Cardiac fibroblast (primary cell): ENCODE measurements at regions not wholly inside any gene's neighbourhood (a gene's known extent, or its start where the extent isn't known, plus 50 kb on each side); places are given as distances from the start of the nearest gene placed in this dataset.

Experiments used
- DNase-seq, 2 donors: peaks; one replicate each; pipeline versions ENCODE4 v3.0.0 to v3.0.0-alpha.2; 2010; ENCODE audit warnings: low read depth in 2 of 2
- H3K4me3 ChIP-seq, 2 donors: replicated peaks in 1 of 2; 1 replicate in 1 of 2; 2 replicates in 1 of 2; pipeline ENCODE4 v1.5.1; 2011; ENCODE audit warnings: low read depth in 2 of 2, low read length in 2 of 2, mild to moderate bottlenecking in 2 of 2, moderate library complexity in 1 of 2
- CTCF ChIP-seq: IDR thresholded peaks from one replicate; pipeline ENCODE4 v1.5.1; 2011; ENCODE audit warnings: low read depth, mild to moderate bottlenecking, low read length, inconsistent platforms

- TF ChIP-seq CTCF, result no peak
- no peak overlapping the region for H3K4me3 ChIP-seq
- DNase-seq, result no peak
These were observed 139.9 kb downstream of the CSNK2A3 start for GRCh38 chr11:11213117-11213516.

DNA sequence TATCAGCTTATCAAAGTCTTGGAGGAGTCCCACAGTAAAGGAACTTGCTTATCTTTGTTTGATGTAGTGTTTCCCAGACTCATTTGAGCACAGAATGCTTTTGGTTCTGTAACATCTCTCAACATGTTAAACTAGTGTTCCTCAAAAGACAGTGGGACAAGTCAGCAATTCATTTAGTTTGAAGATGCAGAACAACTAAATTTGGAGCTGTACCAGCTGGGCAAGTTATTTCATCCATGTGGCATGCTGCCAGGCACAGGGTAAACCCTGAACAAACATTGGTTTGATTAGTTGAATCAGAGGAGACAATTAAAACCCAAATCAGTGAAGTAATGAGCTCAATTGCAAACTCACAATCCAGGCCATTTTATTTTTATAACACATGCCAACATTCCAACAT, 141.2 kb downstream of the CSNK2A3 start:
- no peak for DNase-seq
- TF ChIP-seq CTCF, result no peak
- H3K4me3 ChIP-seq, result no peak overlapping the region

DNA sequence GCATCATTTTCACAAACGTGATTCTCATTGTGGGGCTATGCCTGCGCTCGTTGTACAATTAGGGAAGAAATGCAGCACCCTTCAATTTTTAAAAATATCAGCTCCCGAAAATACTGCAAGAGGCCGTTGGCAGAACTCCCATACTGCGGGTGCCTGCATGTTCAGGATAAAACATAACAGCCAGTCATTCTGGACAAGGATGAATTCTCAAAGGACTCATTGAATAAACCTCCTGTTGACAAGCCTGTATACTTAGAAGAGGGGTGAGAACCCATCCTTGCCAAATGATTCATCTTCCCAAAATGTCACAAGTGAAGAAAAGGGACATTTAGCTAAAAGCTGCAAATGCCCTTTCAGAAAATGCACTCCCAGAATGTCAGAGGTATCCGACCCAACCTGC, 141.9 kb downstream of the CSNK2A3 start:
- TF ChIP-seq CTCF, result no peak
- DNase-seq, result no peak
- no peak overlapping the region for H3K4me3 ChIP-seq

GRCh38 chr11:11210446-11210845, 142.6 kb downstream of the CSNK2A3 start:
- no peak for TF ChIP-seq CTCF
- H3K4me3 ChIP-seq, result no peak overlapping the region
- DNase-seq, result no peak

GRCh38 chr11:11209967-11210366, 143.1 kb downstream of the CSNK2A3 start:
- TF ChIP-seq CTCF, result no peak
- DNase-seq, result no peak
- no peak overlapping the region for H3K4me3 ChIP-seq

DNA sequence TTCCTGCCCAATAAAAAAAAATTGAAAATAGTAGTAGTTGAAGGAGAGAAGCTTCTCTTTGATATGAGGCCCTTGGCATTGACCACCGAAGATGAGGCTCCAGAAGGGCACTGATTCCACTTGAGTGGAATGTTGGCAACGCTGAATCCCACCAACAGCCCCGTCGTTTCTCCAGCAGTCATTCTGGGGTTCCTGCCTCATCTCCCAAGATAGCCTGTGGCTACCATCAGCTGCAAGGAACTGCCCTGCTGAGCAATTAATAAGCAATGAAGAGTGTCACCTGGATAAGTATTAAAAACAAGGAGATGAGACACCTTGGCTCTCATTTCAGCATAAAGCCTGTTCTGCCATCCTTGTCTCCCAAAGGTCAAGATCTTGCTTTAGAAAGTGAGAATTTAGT, 144.1 kb downstream of the CSNK2A3 start:
- no peak for TF ChIP-seq CTCF
- DNase-seq, result no peak
- H3K4me3 ChIP-seq, result no peak overlapping the region

DNA sequence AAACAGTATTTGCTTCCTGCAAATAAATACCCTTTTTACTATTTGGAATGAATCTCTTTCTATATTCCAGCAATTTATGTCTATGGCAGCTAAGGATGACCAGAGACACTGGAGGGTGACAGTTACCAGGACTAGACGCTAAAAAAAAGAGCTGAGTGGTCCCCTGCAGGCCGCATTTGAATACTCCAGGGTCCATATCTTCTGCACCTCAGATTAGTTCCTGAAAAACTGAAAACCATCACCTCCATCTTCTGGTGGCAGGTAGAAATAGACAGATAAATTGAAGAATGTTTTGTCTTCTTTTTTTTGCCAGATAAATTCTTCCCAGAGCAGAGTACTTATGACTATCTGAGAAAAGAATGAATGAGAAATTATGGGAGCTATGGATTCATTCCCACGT, 145.6 kb downstream of the CSNK2A3 start:
- H3K4me3 ChIP-seq, result no peak overlapping the region
- TF ChIP-seq CTCF, result no peak
- no peak for DNase-seq
